ENCODE measurements at regions not wholly inside any gene's neighbourhood (a gene's known extent, or its start where the extent isn't known, plus 50 kb on each side); places are given as distances from the start of the nearest gene placed in this dataset.

DNA sequence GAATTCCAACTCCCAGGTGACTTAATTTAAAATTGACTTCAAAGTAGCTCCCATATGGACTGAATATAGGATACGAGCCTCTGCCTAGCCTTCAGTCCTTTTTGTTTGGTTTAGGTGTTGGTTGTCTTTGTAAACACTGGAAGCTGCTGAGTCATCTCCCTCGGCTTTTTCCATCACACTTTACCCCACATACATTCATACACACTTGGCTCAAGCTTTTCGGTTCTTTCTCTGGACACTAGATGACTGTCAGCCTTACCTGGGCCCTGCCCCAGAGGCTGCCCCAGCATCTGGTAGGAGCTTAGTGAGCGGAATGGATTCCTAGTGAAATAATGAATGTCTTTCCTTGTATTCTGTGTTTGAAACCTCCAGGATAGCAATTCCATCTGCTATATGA is 201.5 kb upstream of the IL12A start:
- 0 out of 2 replicates have a peak, but pooled peaks cover 3% of the 10 kb centered on the region for H4K20me1 ChIP-seq (ENCODE audit: insufficient read depth, low read length)
- H3K9me2 ChIP-seq (replicated peaks; ENCODE audit: insufficient read depth, low read length) = no peaks in the 10 kb centered on the region
- peaks cover 14% of the 10 kb centered on the region for H3K4me1 ChIP-seq (ENCODE audit: low read length)
- peaks cover 15% of the 10 kb centered on the region for H3F3A ChIP-seq (ENCODE audit: insufficient read depth, low read length)
- peaks cover 63% of the 10 kb centered on the region for H3K27me3 ChIP-seq (replicated peaks; ENCODE audit: insufficient read depth, low read length)
- H3K79me2 ChIP-seq (ENCODE audit: low read length) = no peaks in the 10 kb centered on the region
- no peak for TF ChIP-seq EZH2phosphoT487 (IDR thresholded peaks at IDR 0.05; ENCODE audit: low read length)
- TF ChIP-seq, protein P1, sequence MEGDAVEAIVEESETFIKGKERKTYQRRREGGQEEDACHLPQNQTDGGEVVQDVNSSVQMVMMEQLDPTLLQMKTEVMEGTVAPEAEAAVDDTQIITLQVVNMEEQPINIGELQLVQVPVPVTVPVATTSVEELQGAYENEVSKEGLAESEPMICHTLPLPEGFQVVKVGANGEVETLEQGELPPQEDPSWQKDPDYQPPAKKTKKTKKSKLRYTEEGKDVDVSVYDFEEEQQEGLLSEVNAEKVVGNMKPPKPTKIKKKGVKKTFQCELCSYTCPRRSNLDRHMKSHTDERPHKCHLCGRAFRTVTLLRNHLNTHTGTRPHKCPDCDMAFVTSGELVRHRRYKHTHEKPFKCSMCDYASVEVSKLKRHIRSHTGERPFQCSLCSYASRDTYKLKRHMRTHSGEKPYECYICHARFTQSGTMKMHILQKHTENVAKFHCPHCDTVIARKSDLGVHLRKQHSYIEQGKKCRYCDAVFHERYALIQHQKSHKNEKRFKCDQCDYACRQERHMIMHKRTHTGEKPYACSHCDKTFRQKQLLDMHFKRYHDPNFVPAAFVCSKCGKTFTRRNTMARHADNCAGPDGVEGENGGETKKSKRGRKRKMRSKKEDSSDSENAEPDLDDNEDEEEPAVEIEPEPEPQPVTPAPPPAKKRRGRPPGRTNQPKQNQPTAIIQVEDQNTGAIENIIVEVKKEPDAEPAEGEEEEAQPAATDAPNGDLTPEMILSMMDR (IDR thresholded peaks at IDR 0.05; ENCODE audit: low read length) = no peak
- no peak for TF ChIP-seq EZH2 (optimal IDR thresholded peaks at IDR 0.05; ENCODE audit: low read depth, low read length)
- H3K27ac ChIP-seq (ENCODE audit: low read length) = no peak overlapping the region
- no peak overlapping the region for H2AFZ ChIP-seq (ENCODE audit: low read length)
- no peak overlapping the region for H3K4me3 ChIP-seq (ENCODE audit: low read length)
- H3K4me2 ChIP-seq (ENCODE audit: low read depth, low read length) = no peak overlapping the region
- no peaks in the 10 kb centered on the region for H3K9me3 ChIP-seq (replicated peaks; ENCODE audit: insufficient read depth, low read length)
- DNase-seq = no peak
- no peak overlapping the region for H3K9ac ChIP-seq (ENCODE audit: low read length)
- no peaks in the 10 kb centered on the region for H3K36me3 ChIP-seq (replicated peaks; ENCODE audit: insufficient read depth, low read length)

DNA sequence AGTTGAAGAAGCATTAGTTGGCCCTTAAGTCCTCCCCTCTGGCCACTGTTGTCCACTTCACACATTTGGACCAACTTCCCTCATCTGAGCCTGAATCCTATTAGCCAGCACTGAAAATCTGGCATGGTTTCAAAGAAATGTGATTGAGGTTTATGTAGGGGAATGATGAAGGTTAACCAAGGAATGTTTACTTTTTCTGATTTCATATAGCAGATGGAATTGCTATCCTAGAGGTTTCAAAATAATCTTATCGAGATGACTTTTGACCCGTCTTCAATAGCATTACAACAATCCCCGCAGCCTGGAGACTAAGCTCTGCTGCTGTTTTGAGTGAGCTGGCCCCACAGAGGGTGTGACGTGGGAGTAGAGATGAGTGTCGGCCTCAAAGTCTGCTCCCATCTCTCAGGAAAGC is 200.8 kb upstream of the IL12A start:
- TF ChIP-seq, protein P1 (IDR thresholded peaks at IDR 0.05; ENCODE audit: low read length) = no peak
- TF ChIP-seq EZH2 (optimal IDR thresholded peaks at IDR 0.05; ENCODE audit: low read depth, low read length) = no peak
- TF ChIP-seq EZH2phosphoT487 (IDR thresholded peaks at IDR 0.05; ENCODE audit: low read length) = no peak
- Histone ChIP-seq H3K9me3 (replicated peaks; ENCODE audit: insufficient read depth, low read length) (no peaks in the 10 kb centered on the region), H3K27ac (ENCODE audit: low read length) (no peak overlapping the region), H2AFZ (ENCODE audit: low read length) (no peak overlapping the region), H3K79me2 (ENCODE audit: low read length) (no peaks in the 10 kb centered on the region), H3K9ac (ENCODE audit: low read length) (no peak overlapping the region), H3K9me2 (replicated peaks; ENCODE audit: insufficient read depth, low read length) (no peaks in the 10 kb centered on the region), H3K36me3 (replicated peaks; ENCODE audit: insufficient read depth, low read length) (no peaks in the 10 kb centered on the region), H3K27me3 (replicated peaks; ENCODE audit: insufficient read depth, low read length) (peaks cover 57% of the 10 kb centered on the region), H3K4me1 (ENCODE audit: low read length) (peaks cover 14% of the 10 kb centered on the region), H3K4me2 (ENCODE audit: low read depth, low read length) (no peak overlapping the region), H3F3A (ENCODE audit: insufficient read depth, low read length) (peaks cover 15% of the 10 kb centered on the region), H4K20me1 (ENCODE audit: insufficient read depth, low read length) (0 out of 2 replicates have a peak, but pooled peaks cover 3% of the 10 kb centered on the region), H3K4me3 (ENCODE audit: low read length) (no peak overlapping the region)
- DNase-seq = no peak

DNA sequence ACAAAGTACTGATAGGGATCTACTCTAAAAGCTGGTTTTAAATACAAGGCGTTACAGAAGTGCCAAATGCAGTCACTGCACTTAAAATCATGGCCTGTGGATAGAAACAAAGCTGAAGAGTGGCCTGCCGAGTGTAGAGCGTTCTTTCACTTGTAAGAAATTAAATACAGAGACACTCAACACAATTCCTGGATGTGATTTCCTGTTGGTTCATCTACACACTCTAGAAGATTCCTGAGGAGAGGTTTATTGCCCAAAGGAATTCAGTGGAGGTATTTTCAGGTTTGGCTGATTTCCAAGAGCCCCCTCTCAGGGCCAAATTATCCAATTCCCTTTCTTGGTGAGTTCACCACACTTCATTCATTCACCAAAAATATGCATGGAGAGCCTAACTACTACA is 200.3 kb upstream of the IL12A start:
- Histone ChIP-seq H3K4me2 (ENCODE audit: low read depth, low read length) (no peak overlapping the region), H3F3A (ENCODE audit: insufficient read depth, low read length) (peaks cover 12% of the 10 kb centered on the region), H4K20me1 (ENCODE audit: insufficient read depth, low read length) (0 out of 2 replicates have a peak, but pooled peaks cover 3% of the 10 kb centered on the region), H3K9me3 (replicated peaks; ENCODE audit: insufficient read depth, low read length) (no peaks in the 10 kb centered on the region), H3K9me2 (replicated peaks; ENCODE audit: insufficient read depth, low read length) (no peaks in the 10 kb centered on the region), H3K27ac (ENCODE audit: low read length) (no peak overlapping the region), H3K4me1 (ENCODE audit: low read length) (peaks cover 10% of the 10 kb centered on the region), H3K36me3 (replicated peaks; ENCODE audit: insufficient read depth, low read length) (no peaks in the 10 kb centered on the region), H3K27me3 (replicated peaks; ENCODE audit: insufficient read depth, low read length) (peaks cover 52% of the 10 kb centered on the region), H2AFZ (ENCODE audit: low read length) (no peak overlapping the region), H3K79me2 (ENCODE audit: low read length) (no peaks in the 10 kb centered on the region), H3K4me3 (ENCODE audit: low read length) (no peak overlapping the region), H3K9ac (ENCODE audit: low read length) (no peak overlapping the region)
- TF ChIP-seq EZH2 (optimal IDR thresholded peaks at IDR 0.05; ENCODE audit: low read depth, low read length) (no peak), EZH2phosphoT487 (IDR thresholded peaks at IDR 0.05; ENCODE audit: low read length) (no peak)
- TF ChIP-seq, protein P1 (IDR thresholded peaks at IDR 0.05; ENCODE audit: low read length) = no peak
- no peak for DNase-seq

Data from MM.1S (cell line).